Muscle of arm (tissue), 1 donor: ENCODE measurements at regions not wholly inside any gene's neighbourhood (a gene's known extent, or its start where the extent isn't known, plus 50 kb on each side); places are given as distances from the start of the nearest gene placed in this dataset.

ENCODE experiments used
- DNase-seq: peaks from one replicate; pipeline ENCODE4 v3.0.0-alpha.2; 2013

- DNase-seq, result no peak
These were observed 328.7 kb downstream of the PCDH18 start for GRCh38 chr4:137203601-137204000.

GRCh38 chr4:137200322-137200721, 332.0 kb downstream of the PCDH18 start:
- no peak for DNase-seq

- no peak for DNase-seq
These were observed 333.5 kb downstream of the PCDH18 start for GRCh38 chr4:137198791-137199190.

- no peak for DNase-seq
These were observed 337.6 kb downstream of the PCDH18 start for GRCh38 chr4:137194670-137195069.

GRCh38 chr4:137193564-137193963, 338.7 kb downstream of the PCDH18 start:
- DNase-seq, result no peak

GRCh38 chr4:137181293-137181899, 350.9 kb downstream of the PCDH18 start:
- no peak for DNase-seq

- DNase-seq, result no peak
These were observed 351.9 kb downstream of the PCDH18 start for GRCh38 chr4:137180349-137180748.

- DNase-seq, result no peak
These were observed 375.5 kb downstream of the PCDH18 start for GRCh38 chr4:137156807-137157206.

- no peak for DNase-seq
These were observed 376.2 kb downstream of the PCDH18 start for GRCh38 chr4:137156054-137156453.

- no peak for DNase-seq
These were observed 401.1 kb downstream of the PCDH18 start for GRCh38 chr4:137131201-137131600.

GRCh38 chr4:137129845-137130244, 402.4 kb downstream of the PCDH18 start:
- DNase-seq, result no peak

- DNase-seq, result no peak
These were observed 402.9 kb downstream of the PCDH18 start for GRCh38 chr4:137129441-137129840.

GRCh38 chr4:137125011-137125410, 407.3 kb downstream of the PCDH18 start:
- peak; percentile 12 for DNase-seq

- peak; percentile 52 for DNase-seq
These were observed 407.9 kb downstream of the PCDH18 start for GRCh38 chr4:137124278-137124932.

- no peak for DNase-seq
These were observed 409.4 kb downstream of the PCDH18 start for GRCh38 chr4:137122876-137123275.

- no peak for DNase-seq
These were observed 416.1 kb downstream of the PCDH18 start for GRCh38 chr4:137116144-137116543.

GRCh38 chr4:137106733-137107132, 425.6 kb downstream of the PCDH18 start:
- no peak for DNase-seq

GRCh38 chr4:137106287-137106686, 426.0 kb downstream of the PCDH18 start:
- DNase-seq, result no peak

- no peak for DNase-seq
These were observed 441.3 kb downstream of the PCDH18 start for GRCh38 chr4:137090951-137091350.

- DNase-seq, result no peak
These were observed 448.6 kb downstream of the PCDH18 start for GRCh38 chr4:137083571-137084135.

- no peak for DNase-seq
These were observed 450.2 kb downstream of the PCDH18 start for GRCh38 chr4:137082061-137082460.

GRCh38 chr4:137076908-137077307, 455.4 kb downstream of the PCDH18 start:
- no peak for DNase-seq

- no peak for DNase-seq
These were observed 456.7 kb downstream of the PCDH18 start for GRCh38 chr4:137075586-137075985.

GRCh38 chr4:137070614-137071013, 461.7 kb downstream of the PCDH18 start:
- no peak for DNase-seq
